ENCODE measurements at regions not wholly inside any gene's neighbourhood (a gene's known extent, or its start where the extent isn't known, plus 50 kb on each side); places are given as distances from the start of the nearest gene placed in this dataset.

- no peak for TF ChIP-seq CTCF (IDR thresholded peaks at IDR 0.05; ENCODE audit: low read depth, low read length)
- no peak for TF ChIP-seq EZH2phosphoT487 (IDR thresholded peaks at IDR 0.05; ENCODE audit: low read depth)
Observed at GRCh38 chr16:5193861-5194260, 96.3 kb upstream of the EEF2KMT start.
